SK-N-MC (cell line): ENCODE measurements at regions not wholly inside any gene's neighbourhood (a gene's known extent, or its start where the extent isn't known, plus 50 kb on each side); places are given as distances from the start of the nearest gene placed in this dataset.
A peak's percentile ranks its signal among the peaks of the same experiment; 100 is the strongest.

Experiments used
- DNase-seq: peaks from one replicate; pipeline ENCODE4 v3.0.0-alpha.2; 2011; ENCODE audit warnings: low read depth, low spot score
- H3K27ac ChIP-seq: fragments of 200-600 bp; sonication (generic); 2 replicates; pipeline ENCODE4 v1.5.1; 2016; ENCODE audit warnings: mixed run types
- H3K36me3 ChIP-seq: fragments of 200-600 bp; sonication (generic); 2 replicates; pipeline ENCODE4 v1.6.1; 2017; ENCODE audit warnings: antibody characterized with exemption, low read length, mixed read lengths; ENCODE audit not compliant: insufficient read depth
- H3K4me3 ChIP-seq: fragments of 200-600 bp; sonication (generic); 2 replicates; pipeline ENCODE4 v1.5.1; 2016
- H3K9ac ChIP-seq: fragments of 200-600 bp; sonication (generic); 2 replicates; pipeline ENCODE4 v1.8.0; 2017; ENCODE audit warnings: mixed run types, mixed read lengths; ENCODE audit not compliant: insufficient read length
- H3K9me3 ChIP-seq: fragments of 200-600 bp; sonication (generic); 2 replicates; pipeline ENCODE4 v1.6.1; 2017; ENCODE audit warnings: low read depth, mild to moderate bottlenecking, antibody characterized with exemption, low read length, moderate library complexity, mixed read lengths
- EZH2 ChIP-seq: fragments of 200-600 bp; sonication (generic); IDR thresholded peaks from one replicate; pipeline ENCODE4 v1.6.1; 2017; ENCODE audit warnings: antibody characterized with exemption
- FOXP2 ChIP-seq: optimal IDR thresholded peaks from 2 replicates; pipeline ENCODE3; 2011; ENCODE audit warnings: mild to moderate bottlenecking, moderate library complexity; ENCODE audit not compliant: insufficient read depth; ENCODE audit errors: extremely low read length, control extremely low read depth
- POLR2AphosphoS5 ChIP-seq: IDR thresholded peaks from 2 replicates; pipeline ENCODE4 v1.6.1; 2012; ENCODE audit warnings: mild to moderate bottlenecking, low read depth, low read length, borderline replicate concordance

DNA sequence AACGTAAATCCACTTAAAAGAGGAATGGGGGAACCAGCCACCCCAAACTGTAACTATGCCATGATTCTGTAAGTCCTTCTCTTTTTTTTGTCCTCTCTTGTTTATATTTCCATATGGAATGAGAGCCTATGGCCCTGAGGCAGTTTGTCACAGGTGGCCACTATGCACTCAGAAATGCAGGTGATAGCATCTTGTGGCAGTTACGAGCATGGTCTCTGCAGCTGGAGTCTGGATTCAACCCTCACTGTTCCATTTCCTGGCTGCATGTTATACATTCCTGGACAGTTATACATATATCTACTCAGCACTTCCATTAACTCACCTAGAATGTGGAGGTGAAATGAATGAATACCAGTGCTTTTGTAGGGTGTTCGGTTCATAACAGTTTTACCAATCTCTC lies 291.5 kb upstream of the FANCL start:
- no peak overlapping the region for H3K4me3 ChIP-seq
- H3K27ac ChIP-seq: no peak overlapping the region
- H3K36me3 ChIP-seq: no peaks in the 10 kb centered on the region
- DNase-seq: no peak
- no peak overlapping the region for H3K9ac ChIP-seq
- TF ChIP-seq FOXP2 (no peak), POLR2AphosphoS5 (no peak), EZH2 (no peak)
- no peaks in the 10 kb centered on the region for H3K9me3 ChIP-seq

DNA sequence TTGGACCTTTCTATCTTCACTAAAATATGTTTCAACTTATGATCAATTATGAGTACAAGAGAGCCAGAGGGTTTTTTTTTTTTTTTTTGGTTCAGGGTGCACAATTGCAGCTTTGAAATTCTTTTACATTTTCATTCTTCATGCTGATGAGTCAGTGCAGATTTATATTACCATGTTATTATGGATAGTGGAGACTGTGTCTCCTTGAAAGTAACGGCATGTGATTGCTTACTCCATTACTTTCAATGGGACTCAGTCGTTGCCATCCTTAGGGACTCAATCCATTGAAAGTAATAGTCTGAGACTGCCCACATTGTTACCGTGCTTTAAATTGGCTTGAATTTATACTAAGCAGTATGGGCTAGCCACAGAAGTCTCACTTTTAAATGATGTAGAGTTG lies 286.5 kb upstream of the FANCL start:
- H3K27ac ChIP-seq: no peak overlapping the region
- TF ChIP-seq POLR2AphosphoS5 (no peak), EZH2 (no peak), FOXP2 (no peak)
- H3K4me3 ChIP-seq: no peak overlapping the region
- H3K9me3 ChIP-seq: no peaks in the 10 kb centered on the region
- no peak overlapping the region for H3K9ac ChIP-seq
- no peaks in the 10 kb centered on the region for H3K36me3 ChIP-seq
- no peak for DNase-seq

GRCh38 chr2:58521803-58522554 lies 280.9 kb upstream of the FANCL start:
- no peak overlapping the region for H3K9ac ChIP-seq
- no peaks in the 10 kb centered on the region for H3K9me3 ChIP-seq
- TF ChIP-seq EZH2 (no peak), FOXP2 (no peak), POLR2AphosphoS5 (no peak)
- no peaks in the 10 kb centered on the region for H3K36me3 ChIP-seq
- peak; percentile 66 for DNase-seq
- H3K27ac ChIP-seq: peak overlapping the region; percentile 34; the same call in 1 of the 2 replicates
- H3K4me3 ChIP-seq: peak overlapping the region; percentile 55

- Histone ChIP-seq H3K36me3 (no peaks in the 10 kb centered on the region), H3K9me3 (no peaks in the 10 kb centered on the region), H3K4me3 (no peak overlapping the region), H3K27ac (no peak overlapping the region), H3K9ac (no peak overlapping the region)
- DNase-seq: no peak
- TF ChIP-seq FOXP2 (no peak), POLR2AphosphoS5 (no peak), EZH2 (no peak)
Measured at GRCh38 chr2:58520903-58521302, 279.8 kb upstream of the FANCL start.

DNA sequence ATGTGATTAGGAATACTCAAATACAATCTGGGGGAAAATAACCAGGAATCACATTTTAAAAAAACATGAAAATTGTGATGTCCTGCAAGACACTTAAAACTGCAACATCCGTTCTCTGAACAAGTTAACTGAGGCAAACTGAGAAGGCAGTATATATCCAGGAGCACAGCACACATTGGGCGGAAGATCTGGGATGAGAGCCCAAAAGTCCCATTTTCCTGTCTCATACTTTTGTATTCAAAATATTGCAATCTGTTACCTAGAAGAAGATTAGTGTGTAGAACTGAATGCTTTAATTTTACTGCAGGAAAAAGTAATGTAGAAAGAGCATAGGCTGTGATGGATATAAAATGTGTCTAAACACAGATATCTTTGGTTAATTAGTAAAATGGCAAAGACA lies 276.8 kb upstream of the FANCL start:
- H3K4me3 ChIP-seq: no peak overlapping the region
- TF ChIP-seq FOXP2: no peak
- no peak for TF ChIP-seq EZH2
- TF ChIP-seq POLR2AphosphoS5: no peak
- no peak for DNase-seq
- no peaks in the 10 kb centered on the region for H3K36me3 ChIP-seq
- H3K9me3 ChIP-seq: no peaks in the 10 kb centered on the region
- no peak overlapping the region for H3K27ac ChIP-seq
- no peak overlapping the region for H3K9ac ChIP-seq

- peak overlapping the region; percentile 42 for H3K9ac ChIP-seq
- no peaks in the 10 kb centered on the region for H3K9me3 ChIP-seq
- TF ChIP-seq EZH2 (no peak), POLR2AphosphoS5 (no peak), FOXP2 (no peak)
- DNase-seq: no peak
- no peak overlapping the region for H3K4me3 ChIP-seq
- no peaks in the 10 kb centered on the region for H3K36me3 ChIP-seq
- H3K27ac ChIP-seq: peak overlapping the region; percentile 69; the same call in 1 of the 2 replicates
Measured at GRCh38 chr2:58516695-58517094, 275.6 kb upstream of the FANCL start.

DNA sequence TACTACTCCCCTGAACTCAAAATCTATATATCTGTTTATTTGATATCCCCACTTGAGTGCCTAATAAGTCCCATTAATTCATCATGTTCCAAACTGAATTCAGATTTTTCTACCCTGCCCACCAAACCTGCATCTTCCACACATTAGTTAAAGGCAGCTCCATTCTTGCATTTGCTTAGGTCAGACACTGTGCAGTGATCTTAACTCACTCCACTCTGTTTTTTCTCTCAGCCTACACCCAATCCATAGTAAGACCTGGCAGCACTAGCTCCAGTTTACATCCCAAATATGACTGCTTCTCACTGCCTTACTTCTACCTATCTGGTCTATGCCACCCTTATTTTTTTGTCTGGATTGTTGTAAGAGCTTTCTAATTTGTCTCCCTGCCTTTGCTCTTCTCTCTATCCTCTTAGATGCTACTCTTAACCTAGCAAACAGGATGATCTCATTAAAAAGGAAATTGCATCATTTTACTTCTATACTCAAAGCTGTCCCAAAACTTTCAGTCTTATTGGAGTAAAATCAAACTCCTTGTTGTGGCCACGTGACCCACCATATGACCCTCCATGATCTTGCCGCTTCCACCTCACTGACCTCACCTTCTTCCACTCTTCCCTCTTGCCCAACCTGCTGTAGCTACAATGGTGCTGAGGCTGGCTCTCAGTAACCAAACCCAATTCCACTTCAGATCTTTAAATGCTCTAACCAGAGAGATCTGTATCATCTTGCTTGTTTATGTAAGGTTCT lies 274.9 kb upstream of the FANCL start:
- no peak overlapping the region for H3K4me3 ChIP-seq
- no peaks in the 10 kb centered on the region for H3K36me3 ChIP-seq
- TF ChIP-seq POLR2AphosphoS5: no peak
- no peak for TF ChIP-seq EZH2
- no peak for TF ChIP-seq FOXP2
- peak overlapping the region; percentile 69; the same call in 1 of the 2 replicates for H3K27ac ChIP-seq
- peak overlapping the region; percentile 42 for H3K9ac ChIP-seq
- no peak for DNase-seq
- no peaks in the 10 kb centered on the region for H3K9me3 ChIP-seq

GRCh38 chr2:58514252-58514651 lies 273.1 kb upstream of the FANCL start:
- no peak for TF ChIP-seq FOXP2
- TF ChIP-seq EZH2: no peak
- TF ChIP-seq POLR2AphosphoS5: no peak
- H3K9ac ChIP-seq: no peak overlapping the region
- H3K9me3 ChIP-seq: no peaks in the 10 kb centered on the region
- no peaks in the 10 kb centered on the region for H3K36me3 ChIP-seq
- H3K4me3 ChIP-seq: no peak overlapping the region
- DNase-seq: no peak
- peak overlapping the region; percentile 32; the same call in 1 of the 2 replicates for H3K27ac ChIP-seq
